IMR-90 (cell line): ENCODE measurements at regions not wholly inside any gene's neighbourhood (a gene's known extent, or its start where the extent isn't known, plus 50 kb on each side); places are given as distances from the start of the nearest gene placed in this dataset.
"Not testable (repeated sequence)": the region's sequence is repeated elsewhere in the genome, so short reads cannot be mapped to it uniquely, and the experiment has no call there.

Experiments
- BHLHE40 ChIP-seq: fragments of 150-350 bp; IDR thresholded peaks from 2 replicates; pipeline ENCODE4 v1.6.1; 2016; ENCODE audit warnings: mild to moderate bottlenecking, low read depth, low read length
- CHD1 ChIP-seq: IDR thresholded peaks from 2 replicates; pipeline ENCODE4 v1.6.1; 2012; ENCODE audit warnings: low read depth, low read length, improper control_type of control experiment
- POLR2A ChIP-seq: IDR thresholded peaks from 2 replicates; pipeline ENCODE4 v1.6.1; 2012; ENCODE audit warnings: mild to moderate bottlenecking, low read depth, low read length
- SMC3 ChIP-seq: fragments of 150-350 bp; IDR thresholded peaks from 2 replicates; pipeline ENCODE4 v1.6.1; 2016; ENCODE audit warnings: low read depth, mild to moderate bottlenecking, antibody characterized with exemption, low read length, moderate library complexity
- TF ChIP-seq, protein P1 (sequence below): conservative IDR thresholded peaks from 2 replicates; pipeline ENCODE4 v1.5.1; 2012; ENCODE audit warnings: mild to moderate bottlenecking, low read depth, low read length, improper control_type of control experiment

DNA sequence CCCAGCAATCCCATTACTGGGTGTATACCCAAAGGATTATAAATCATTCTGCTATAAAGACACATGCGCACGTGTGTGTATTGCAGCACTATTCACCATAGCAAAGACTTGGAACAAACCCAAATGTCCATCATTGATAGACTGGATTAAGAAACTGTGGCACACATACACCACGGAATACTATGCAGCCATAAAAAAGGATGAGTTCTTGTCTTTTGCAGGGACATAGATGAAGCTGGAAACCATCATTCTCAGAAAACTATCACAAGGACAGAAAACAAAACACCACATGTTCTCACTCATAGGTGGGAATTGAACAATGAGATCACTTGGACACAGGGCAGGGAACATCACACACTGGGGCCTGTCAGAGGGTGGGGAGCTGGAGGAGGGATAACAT is 100.4 kb upstream of the ADO start:
- TF ChIP-seq, protein P1, sequence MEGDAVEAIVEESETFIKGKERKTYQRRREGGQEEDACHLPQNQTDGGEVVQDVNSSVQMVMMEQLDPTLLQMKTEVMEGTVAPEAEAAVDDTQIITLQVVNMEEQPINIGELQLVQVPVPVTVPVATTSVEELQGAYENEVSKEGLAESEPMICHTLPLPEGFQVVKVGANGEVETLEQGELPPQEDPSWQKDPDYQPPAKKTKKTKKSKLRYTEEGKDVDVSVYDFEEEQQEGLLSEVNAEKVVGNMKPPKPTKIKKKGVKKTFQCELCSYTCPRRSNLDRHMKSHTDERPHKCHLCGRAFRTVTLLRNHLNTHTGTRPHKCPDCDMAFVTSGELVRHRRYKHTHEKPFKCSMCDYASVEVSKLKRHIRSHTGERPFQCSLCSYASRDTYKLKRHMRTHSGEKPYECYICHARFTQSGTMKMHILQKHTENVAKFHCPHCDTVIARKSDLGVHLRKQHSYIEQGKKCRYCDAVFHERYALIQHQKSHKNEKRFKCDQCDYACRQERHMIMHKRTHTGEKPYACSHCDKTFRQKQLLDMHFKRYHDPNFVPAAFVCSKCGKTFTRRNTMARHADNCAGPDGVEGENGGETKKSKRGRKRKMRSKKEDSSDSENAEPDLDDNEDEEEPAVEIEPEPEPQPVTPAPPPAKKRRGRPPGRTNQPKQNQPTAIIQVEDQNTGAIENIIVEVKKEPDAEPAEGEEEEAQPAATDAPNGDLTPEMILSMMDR: not testable (repeated sequence)
- not testable (repeated sequence) for TF ChIP-seq POLR2A, CHD1, BHLHE40, SMC3
